ENCODE measurements at regions not wholly inside any gene's neighbourhood (a gene's known extent, or its start where the extent isn't known, plus 50 kb on each side); places are given as distances from the start of the nearest gene placed in this dataset.
"Not testable (repeated sequence)": the region's sequence is repeated elsewhere in the genome, so short reads cannot be mapped to it uniquely, and the experiment has no call there.

DNA sequence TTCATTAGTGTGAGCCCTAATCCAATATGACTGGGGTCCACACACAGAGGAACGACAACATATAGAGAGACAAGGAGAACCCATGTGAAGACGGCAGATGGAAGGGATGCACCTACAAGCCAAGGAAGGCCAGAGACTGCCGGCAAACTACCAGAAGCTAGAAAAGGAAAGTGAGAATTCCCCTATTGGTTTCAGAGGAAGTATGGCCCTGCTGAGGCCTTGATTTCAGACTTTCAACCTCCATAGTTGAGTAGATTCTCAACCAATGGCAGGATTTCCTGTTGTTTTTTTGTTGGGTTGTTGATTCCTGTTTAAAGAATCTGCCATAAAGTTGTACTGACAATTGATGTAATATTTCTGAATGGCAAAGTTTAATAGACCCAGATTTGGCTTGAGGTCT is 241.5 kb downstream of the SATB2 start:
- no peak for DNase-seq (ENCODE audit: low read depth)

DNA sequence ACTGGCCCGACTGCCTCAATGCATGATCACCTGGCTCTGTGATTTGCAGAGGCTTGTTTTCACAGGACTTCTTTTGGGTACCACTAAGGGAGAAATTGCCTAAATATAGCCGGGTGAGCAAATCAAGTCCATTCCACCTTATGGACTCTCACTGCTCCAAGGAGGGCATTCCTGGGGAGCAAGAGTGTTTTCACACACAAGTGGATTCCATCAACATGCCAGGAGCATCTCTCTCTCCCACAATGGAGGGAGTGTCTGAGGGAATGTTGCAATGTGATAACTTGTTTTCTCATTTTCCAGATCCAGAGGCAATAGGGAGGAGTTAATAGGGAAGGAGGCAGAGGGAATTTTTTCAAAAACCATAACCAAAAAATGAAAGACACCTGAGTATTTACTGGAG is 250.7 kb downstream of the SATB2 start:
- no peak for DNase-seq (ENCODE audit: low read depth)

DNA sequence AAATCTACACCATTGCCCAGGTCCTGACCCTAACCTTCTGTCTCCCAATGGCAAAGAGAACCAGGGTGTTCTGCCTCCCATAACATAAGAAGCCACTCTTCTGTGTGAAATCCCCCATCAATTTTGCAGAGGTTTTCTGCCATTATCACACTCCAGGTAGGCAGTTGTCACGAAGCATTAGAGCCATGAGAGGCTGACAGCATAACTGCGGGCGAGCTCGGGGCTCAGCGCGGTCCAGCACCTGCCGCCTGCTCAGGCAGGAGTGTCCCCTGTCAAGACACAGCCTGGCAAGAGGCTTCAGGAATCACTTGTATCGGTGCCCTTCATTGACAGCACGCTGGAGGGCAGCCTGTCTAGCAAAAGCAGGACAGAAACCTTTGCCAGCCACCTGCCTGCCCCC is 251.2 kb downstream of the SATB2 start:
- DNase-seq (ENCODE audit: low read depth), result no peak

DNA sequence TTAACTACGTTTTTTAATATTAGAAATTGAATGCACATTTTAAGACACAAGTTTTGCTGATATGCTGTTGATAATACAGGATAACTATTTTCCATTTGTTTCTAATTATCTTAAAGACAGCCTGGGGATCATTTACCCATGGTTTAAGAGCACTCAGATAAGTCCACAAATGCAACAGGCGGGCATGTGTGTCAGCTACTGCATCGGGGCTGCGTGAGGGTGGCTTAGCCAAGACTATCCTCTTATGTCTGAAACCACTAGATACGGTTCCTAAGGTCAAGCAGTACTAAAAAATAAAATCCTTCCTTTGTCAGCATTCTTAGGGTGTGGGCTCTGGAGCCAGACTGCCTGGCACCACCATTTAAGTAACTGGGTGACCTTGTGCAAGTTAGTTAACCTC is 254.8 kb downstream of the SATB2 start:
- DNase-seq (ENCODE audit: low read depth), result no peak

DNA sequence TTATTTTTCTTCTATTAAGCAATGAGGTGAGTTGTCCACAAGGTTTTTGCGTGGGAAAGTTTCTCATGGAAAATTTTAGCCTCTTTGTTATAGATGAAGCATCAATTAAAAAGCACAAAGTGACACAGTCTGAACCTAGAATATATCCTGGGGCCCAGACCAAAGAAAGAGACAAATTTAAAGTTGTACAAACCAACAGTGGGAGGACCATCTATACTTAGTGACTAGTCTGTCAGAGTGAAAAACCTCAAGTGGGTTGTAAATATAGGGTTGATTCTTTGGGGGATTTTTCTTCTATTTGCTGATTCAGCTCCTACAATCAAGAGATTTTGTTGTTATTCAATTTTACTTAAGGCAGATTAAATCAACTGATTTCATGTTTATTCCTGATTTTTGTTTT is 256.2 kb downstream of the SATB2 start:
- DNase-seq (ENCODE audit: low read depth), result no peak

DNA sequence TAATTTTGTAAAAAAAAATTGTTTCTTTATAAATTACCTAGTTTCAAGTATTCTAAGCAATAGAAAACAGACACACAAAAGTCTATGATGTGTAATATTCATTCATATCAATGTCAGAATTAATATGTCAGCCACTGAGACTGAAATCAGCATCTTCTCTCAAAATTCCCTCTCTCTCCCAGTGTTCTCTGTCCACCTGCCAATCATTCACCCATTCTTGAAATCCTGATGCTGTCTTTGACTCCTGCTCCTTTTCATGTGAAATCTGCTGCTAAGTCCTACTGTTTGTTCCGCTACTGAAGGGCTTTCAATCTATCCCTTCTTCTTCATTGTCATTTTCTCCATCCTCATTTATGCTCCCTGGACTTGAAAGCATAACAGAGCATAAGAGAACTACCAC is 257.9 kb downstream of the SATB2 start:
- DNase-seq (ENCODE audit: low read depth), result no peak

DNA sequence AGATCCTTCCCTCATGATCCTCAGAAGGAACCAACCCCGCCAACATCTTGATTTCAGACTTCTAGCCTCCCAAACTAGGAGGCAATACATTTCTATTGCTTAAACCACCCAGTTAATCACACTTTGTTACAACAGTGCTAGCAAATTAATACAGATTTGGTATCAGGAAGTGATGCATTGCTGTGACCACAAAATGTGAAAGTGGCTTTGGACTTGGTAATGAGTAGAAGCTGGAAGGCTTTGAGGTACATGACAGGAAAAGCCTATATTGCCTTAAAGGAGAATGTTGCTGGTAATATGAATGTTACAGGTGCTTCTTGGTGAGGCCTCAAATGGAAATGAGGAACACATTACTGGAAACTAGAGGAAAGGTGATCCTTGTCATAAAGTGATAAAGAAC is 260.3 kb downstream of the SATB2 start:
- peak; percentile 20 for DNase-seq (ENCODE audit: low read depth)

DNA sequence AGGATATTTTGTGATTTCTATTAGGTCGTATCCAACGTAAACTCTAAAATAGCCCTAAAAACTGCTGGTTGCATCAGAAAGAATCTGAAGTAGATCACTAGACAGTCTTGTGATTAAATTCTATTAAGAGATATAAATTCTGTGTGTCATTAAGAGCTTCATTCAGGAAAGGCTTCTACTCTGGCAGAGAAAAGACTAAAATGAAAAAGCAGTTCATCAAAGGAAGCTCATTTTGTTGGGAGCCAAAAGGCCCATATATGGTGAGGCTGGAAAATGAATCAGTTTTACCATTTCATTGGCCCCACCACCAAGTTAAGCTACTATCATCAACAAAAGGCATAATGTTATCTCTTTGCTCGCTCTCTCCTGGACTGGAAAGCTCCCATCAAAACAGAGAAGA is 261.1 kb downstream of the SATB2 start:
- DNase-seq (ENCODE audit: low read depth), result no peak

DNA sequence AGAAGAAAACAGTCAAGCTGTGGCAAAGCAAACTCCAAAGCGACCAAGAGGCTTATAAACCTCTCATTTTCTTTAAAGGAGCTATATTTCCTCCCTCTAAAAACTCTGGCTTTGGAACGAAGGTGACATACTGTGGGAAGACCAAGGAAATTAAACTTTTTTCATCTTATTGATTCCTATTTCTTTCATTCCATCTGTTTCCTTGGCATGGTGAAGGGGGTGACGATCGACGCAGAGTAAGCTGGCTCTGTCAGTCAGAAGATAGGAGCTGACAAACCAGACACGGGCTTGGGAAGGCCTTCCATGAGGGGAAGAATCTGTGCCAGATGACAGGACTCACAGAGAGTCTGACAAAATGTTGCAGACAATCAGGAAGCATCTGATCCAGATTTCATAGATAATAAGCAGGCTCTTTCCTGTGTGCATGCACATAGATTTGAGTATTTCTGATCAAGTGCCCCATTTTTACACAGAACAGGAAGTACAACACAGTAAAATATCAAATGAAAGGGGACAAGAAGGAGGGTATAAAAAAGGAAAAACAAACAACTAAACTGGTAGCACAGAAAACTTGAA is 261.7 kb downstream of the SATB2 start:
- DNase-seq (ENCODE audit: low read depth), result no peak

DNA sequence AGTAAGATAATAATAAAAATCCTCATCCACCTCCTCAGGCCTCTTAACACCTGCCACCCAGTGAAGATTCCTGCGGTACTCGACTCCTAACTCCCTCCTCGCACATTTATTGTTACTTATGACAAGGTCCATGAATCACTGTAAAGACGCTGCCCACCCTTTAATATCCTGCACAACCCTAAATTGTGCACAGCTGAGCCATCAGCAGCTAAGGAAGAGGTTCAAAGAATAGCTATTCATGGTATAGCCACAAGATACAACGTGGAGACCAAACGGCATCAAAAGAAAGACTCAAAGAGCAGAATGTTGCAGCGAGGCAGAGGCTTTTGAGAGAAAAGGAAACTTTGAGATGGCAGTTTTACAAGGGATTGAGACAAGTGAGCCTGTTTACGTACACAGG is 266.3 kb downstream of the SATB2 start:
- DNase-seq (ENCODE audit: low read depth), result no peak

DNA sequence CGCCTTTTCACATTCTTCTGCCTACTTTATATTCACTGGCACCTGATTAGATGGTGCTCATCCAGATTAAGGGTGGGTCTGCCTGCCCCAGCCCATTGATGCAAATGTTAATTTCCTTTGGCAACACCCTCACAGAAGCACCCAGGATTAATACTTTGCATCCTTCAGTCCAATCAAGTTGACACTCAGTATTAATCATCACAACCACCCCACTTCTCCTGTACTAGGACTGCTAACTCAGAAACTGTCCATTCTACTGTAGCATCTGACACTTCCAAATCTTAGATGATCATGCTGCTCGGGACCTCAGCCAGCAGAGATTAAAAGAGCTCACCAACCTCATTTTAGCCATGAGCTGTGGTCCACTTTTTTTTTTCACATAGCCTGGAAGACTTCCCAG is 268.5 kb downstream of the SATB2 start:
- DNase-seq (ENCODE audit: low read depth), result no peak

DNA sequence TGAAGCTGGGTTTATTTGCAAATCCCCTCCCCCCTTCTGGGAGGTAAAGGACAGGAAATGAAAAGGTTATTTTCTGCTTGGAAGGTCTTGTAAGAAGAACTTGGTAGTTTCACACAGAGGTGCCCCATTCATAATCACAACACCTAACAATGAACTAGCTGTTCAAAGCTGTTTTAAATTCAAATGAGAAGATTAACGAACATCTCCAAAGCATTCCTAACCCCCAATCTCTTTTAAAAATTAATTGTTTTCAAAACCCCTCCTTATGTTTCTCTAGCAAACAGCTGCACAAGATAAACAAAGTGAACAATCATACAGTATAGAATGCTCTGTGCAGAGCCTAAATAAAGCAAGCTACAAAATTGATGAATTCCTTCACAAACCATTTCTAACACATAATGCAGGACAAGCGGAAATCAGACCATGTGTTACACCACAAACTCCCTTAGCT is 271.4 kb downstream of the SATB2 start:
- DNase-seq (ENCODE audit: low read depth), result no peak

DNA sequence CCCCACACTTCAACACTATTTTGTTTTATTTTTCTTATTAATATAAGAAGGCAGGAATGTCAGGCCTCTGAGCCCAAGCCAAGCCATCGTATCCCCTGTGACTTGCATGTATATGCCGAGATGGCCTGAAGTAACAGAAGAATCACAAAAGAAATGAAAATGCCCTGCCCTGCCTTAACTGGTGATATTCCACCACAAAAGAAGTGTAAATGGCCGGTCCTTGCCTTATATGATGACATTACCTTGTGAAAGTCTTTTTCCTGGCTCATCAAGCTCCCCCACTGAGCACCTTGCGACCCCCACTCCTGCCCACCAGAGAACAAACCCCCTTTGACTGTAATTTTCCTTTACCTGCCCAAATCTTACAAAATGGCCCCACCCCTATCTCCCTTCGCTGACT is 272.6 kb downstream of the SATB2 start:
- not testable (repeated sequence) for DNase-seq (ENCODE audit: low read depth)

DNA sequence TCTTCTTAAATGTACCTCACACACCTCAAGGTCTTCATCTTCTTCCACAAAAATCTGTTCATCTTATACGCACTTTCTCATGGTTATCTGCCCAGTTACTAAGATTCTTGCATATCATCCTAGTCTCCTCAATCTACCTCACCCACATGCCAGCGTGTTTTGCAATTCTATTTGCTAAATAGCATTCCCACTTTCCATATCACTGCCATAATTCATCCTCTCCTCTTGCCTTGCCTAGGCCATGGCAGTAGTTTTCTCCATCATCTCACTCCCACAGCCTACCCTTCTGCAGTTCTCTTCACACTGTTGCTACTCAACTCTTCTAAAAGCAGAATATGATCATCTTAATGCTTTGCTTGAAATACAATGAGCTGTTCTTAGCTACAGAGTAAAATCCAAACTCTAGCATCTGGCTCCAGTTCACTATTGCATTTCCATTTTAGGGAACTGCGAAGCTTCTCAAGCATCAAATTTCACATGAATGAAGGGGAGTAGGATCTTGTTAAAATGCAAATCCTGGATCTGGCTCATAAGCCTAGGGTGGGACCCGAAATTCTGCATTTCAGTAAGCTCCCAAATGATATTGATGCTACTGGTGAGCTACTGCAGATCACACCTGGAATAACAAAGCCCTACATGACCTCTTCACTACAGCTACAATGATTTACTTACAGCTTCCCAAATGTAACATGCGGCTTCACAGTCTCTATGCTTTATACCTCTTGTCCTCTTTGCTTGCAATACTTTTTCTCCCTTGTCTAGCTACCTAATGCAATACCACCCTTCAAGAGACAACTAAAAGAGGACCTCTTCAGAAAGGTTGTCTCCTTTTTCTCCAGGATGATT is 293.9 kb downstream of the SATB2 start:
- DNase-seq (ENCODE audit: low read depth), result no peak

DNA sequence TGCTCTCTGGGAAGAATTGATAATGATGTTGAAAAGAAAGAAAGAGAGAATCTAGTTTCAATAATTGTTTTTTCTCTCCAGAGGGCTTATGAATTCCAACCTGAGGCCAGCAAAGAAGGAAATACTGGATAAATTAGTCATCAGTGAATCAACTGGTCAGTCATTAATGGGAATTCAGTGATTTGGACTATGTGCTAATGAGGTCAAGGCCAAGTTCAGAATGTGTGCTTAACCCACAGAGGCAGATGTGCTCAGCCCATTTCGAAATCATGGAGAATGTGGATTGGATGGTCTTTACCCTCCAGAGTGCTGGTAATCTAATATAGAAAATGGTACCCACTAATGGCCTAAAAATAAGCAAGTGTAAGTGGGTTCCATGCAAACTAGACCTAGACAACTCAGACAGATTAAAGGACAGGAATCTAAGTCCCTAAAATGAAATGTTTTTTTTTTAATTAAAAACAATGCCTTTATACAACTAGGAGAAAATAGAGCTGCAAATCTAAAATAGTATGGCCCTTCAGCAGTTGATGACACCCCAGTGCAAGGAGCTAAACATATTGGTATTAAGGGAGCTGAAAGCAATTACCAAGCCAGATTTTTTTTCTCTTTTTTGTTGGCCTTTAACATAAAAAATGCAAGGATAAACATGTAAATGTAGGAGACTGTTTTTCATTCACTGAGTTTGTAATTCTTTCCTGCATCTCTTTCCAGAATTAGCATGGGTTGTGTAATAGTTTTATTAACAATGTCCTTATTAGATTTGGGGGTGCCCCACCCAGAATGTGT is 296.9 kb downstream of the SATB2 start:
- peak; percentile 91 for DNase-seq (ENCODE audit: low read depth)

DNA sequence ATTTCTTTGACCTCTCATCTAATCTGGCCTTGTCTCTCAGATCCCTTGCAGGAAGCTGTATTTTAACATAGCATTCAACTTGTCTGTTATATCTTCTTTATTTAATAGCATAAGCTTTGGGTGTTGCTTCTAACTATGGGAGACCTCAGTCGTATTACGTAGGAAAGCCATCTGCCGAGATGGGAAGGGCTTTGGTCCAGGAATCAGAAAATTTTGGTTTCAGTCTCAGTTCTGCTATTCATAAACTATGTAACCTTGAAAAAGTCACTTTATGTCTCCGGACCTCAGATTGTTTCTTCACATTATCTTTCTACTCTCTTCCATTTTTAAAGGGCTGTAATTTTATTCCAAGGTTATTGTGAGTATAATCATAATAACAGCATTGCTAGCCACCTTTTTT is 297.7 kb downstream of the SATB2 start:
- DNase-seq (ENCODE audit: low read depth), result no peak

DNA sequence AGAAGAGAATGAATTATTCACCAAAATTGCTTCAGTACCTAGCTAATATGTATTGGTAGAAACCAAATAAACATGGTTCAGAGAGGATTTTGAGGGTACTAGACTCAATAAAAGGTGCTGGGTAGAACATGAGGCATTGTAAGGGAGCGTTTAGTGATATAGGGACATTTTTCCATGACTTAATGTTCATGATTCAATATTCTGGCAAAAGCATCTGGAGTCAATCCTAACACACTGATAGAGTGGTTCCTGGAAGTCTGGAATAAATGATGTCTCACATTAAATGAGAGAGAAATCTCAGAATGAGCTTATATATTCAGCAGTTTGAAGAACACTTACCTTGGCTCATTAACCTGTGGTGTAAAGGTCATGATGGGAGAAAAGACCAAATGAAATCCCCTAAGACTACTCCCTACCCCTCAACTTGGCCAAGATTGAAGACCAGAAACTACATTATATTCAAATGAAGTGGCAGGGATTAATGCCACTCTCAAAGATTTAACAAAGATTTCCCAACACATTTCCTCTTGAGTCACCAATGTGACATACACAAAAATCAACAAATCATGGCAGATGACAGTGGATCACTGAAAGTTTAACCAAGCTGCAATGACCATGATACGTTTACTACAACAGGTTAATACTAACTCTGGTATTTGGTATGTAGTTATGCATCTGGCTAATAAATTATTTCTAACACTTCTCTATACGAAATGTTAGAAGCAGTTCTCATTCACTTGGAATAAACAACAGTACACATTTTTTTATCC is 309.5 kb downstream of the SATB2 start:
- DNase-seq (ENCODE audit: low read depth), result peak; percentile 18

DNA sequence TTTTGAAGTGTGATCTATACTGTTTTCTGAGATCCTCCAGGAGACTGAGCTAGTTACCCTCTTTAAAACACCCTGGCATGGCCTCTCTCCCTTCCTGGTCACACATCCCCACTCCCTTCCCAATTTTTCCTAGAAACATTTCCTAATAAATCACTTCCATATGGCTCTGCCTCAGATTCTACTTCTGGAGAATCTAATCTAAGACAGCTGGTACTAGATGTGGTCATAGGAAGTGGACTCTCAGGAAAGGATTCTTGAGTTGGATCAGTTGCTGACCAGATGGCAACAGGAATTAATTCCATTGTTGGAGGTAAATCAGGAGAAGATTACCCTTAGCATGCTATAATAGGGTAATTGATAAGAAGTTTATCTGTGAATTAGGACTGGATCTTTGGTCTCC is 310.5 kb downstream of the SATB2 start:
- DNase-seq (ENCODE audit: low read depth), result no peak

DNA sequence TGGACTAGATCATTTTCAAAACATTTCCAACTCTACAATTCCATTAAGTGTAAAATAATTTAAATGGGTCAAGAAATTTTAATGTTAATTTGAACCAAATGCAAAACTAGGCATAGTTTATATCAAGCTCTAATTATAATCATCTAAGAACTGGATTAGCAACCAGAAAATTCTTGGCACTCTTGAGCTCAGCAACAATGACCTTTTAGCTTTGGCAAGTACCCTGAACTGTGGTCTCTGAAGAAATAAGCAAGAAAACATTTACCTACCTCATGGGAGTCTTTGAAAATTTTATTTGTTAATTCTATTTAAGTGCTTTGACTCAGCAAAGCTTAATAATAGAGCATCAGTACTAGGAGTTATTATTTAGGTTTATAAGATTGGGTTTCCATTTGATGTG is 313.2 kb downstream of the SATB2 start:
- DNase-seq (ENCODE audit: low read depth), result no peak

DNA sequence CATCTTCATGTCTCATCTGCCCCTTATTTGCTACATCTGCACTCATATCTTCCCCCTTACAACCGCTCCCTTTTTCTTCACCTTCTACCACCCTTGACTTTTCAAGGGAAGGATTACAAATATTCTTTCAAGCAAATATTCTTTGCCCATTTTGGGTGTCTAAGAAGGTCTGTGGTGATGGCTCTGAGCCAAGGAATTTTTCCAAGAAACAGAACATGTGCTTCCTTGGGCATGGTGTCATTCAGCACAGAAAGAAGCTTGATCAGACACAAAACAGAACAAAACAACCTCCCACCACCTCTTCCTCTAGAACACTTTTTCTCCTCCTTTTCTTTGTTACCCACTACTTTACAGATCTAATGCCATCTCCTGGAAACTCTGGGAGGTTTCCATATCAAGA is 313.7 kb downstream of the SATB2 start:
- no peak for DNase-seq (ENCODE audit: low read depth)

DNA sequence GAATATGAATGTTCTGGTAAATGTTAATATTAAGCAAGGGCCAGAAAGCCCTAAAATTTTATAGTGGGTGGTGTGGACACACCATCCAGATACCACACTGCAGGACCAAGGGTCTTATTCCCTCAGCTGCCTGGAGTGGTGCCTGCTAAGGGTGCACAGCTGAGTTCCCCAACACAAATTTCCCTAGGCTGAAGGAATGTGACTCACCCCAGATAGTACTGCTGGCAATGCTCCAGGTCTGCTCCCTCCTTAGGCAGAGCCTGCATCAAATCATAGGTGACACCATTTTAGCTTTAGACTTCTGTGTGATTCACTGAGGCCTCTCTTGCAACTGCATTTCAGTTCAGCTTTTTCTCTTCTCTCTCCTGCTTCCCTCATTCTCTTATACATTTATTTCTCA is 321.1 kb downstream of the SATB2 start:
- DNase-seq (ENCODE audit: low read depth), result peak; percentile 92

DNA sequence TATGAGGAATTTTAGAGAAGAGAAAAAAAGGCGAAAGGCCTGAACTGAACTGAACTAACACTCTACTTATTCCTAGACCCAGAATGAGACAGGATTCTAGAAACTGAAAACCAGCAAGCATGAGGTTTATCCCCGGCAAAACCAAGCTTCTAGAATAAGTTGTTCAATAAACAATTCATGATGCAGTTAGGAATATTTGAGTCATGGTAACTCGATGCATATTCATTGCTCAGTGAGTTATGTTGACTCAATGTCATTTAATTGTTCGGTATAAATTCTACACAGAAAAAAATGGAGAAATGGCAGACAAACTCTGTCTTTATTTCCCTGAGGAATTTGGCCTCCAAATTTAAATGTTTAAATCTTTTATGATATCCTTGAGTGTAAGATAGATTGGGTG is 321.5 kb downstream of the SATB2 start:
- DNase-seq (ENCODE audit: low read depth), result peak; percentile 72

Data from ELR (cell line).